IPS-11a (cell line): ENCODE measurements at regions not wholly inside any gene's neighbourhood (a gene's known extent, or its start where the extent isn't known, plus 50 kb on each side); places are given as distances from the start of the nearest gene placed in this dataset.

Experiments
- H3K4me3 ChIP-seq: one replicate; pipeline ENCODE4 v1.5.1; 2013; ENCODE audit warnings: low read depth, low read length, control low read depth

- H3K4me3 ChIP-seq: no peak overlapping the region
Measured at GRCh38 chr15:47273864-47274263, 443.4 kb upstream of the SEMA6D start.

GRCh38 chr15:47283246-47283645 is 434.1 kb upstream of the SEMA6D start:
- H3K4me3 ChIP-seq: no peak overlapping the region

- H3K4me3 ChIP-seq: no peak overlapping the region
Measured at GRCh38 chr15:47288794-47289193, 428.5 kb upstream of the SEMA6D start.

DNA sequence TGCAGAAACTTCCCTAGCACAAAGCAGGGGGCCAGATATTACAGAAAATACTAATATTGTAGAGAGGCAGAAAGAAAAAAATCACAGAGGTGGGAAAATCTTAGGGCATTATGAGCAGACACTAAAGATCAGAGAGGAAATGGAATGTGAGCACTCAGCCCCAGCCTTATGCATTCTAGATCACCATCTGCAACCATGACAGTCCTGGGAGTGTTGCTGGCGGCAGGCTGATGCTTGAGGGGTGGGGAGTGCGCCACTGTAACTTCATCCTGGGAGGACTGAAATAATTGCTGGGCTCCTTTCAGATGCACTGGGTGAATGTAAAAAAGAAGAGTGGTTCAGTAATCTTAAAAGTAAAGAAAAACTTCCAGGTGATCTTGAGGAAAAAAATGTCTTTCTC is 427.6 kb upstream of the SEMA6D start:
- H3K4me3 ChIP-seq: no peak overlapping the region

DNA sequence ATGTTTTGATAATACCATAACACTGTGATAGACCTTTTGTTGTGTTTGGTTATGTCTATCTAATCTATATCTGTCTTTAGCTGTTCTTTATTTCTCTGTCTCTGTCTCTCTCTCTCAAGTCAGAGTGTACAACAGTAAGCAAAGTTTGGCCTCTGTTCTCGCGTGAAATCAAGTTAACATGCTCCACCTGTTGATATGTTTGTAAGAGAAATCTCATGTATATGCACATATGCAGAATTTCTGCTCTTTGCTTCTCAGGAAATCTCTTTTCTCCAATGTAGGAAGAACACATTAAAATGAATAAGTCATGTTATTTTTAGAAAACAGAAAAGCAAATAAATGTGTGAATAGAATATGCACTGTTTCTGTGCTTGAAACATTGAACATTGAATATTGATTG is 425.5 kb upstream of the SEMA6D start:
- no peak overlapping the region for H3K4me3 ChIP-seq

DNA sequence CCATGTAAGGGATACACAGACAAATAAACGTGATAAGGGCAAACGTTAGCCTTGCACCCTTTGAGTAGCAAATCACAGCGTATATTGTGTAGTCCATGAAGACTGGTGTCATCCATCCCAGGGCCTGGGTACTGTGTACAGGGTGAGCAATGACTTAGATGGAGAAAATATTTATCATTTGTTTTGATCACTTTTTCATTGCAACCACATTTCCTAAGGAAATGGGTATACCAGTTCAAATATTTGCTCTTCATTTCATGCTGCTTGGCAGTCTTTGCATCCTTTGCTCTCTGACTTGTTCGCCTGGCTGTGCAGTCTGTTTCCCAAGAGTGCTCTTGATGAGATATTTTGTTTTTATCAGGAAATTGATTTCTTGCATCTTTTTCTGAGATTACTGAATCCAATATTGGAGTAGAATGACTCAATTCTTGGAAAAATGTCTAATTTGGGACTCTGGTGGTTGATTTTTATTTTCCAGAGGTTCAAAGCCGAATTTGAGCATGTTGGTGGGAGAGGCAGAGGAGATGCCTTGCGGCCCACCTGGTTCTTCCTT is 424.6 kb upstream of the SEMA6D start:
- no peak overlapping the region for H3K4me3 ChIP-seq

DNA sequence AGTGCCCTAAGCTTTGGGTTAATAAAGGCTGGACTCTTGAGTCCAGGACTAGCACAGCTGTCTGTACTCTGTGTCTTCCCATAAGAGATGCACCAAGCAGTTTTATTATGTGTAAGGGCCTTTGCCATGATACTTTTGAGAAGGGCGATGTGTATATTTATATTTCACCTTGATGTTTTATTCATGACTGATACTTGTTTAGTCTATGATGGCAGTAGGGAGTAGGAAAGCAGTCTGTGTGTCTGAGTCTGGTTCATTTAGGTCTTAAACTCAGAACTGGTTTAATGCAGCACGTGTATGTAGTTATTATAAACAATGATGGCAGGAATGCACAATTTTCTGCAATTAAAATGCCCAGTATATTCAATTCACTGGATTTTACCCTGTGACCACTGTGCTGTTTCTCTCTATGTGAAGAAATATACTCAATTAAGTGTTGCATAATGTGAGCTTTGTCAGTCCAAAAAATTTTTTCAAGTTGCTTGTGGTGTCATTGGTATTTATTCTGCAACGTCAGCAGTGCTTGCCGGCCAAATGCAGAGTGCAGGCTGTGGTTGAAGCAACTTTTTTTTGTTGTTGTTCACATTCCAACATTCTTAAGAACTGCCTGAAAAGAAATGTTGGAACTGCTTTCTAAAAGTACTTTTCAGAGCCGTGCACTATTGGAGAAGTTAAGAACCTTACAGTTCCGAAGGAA is 423.7 kb upstream of the SEMA6D start:
- no peak overlapping the region for H3K4me3 ChIP-seq

DNA sequence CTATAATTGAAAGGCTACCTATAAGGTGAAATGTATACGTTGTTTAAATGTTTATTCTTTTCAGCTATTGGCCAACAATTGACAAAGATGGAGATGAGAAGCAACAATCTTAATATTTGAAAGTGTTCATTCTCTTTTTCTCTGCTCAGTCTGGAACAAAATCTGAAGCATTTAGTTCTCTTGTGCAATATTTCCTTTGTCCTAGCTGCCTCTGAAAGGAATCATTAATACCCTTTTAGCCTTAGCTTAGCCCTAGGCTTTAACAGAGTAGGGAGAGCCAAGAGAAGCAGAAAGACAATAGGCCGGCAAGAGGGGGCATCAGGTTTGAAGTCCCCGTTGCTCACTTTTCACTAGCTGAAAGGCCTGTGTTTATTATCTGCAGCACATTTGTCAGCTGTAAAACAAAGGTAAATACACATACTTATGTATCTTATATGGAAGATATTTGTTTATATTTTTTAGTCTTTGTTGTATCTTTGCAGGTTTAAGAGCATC is 422.5 kb upstream of the SEMA6D start:
- H3K4me3 ChIP-seq: no peak overlapping the region

DNA sequence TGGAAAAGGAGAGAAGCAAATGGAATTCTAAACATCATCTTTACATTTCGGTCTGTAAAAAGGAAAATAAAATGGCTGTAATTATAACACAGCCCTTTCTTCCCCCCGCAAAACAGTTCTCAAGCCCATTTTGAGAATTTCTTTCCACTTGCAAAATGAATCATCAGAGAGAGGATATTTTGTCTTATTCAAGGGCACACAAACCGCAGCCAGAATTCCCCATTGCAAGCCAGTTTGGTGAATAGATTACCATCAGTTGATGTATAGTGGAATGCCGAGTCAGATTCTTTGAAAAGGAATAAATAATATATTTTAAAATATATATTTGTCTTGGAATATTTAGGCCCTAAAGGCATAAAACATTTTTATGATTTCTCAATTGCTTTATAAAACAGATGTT is 420.4 kb upstream of the SEMA6D start:
- no peak overlapping the region for H3K4me3 ChIP-seq

GRCh38 chr15:47299846-47300434 is 417.4 kb upstream of the SEMA6D start:
- no peak overlapping the region for H3K4me3 ChIP-seq

- H3K4me3 ChIP-seq: no peak overlapping the region
Measured at GRCh38 chr15:47300596-47300995, 416.7 kb upstream of the SEMA6D start.

DNA sequence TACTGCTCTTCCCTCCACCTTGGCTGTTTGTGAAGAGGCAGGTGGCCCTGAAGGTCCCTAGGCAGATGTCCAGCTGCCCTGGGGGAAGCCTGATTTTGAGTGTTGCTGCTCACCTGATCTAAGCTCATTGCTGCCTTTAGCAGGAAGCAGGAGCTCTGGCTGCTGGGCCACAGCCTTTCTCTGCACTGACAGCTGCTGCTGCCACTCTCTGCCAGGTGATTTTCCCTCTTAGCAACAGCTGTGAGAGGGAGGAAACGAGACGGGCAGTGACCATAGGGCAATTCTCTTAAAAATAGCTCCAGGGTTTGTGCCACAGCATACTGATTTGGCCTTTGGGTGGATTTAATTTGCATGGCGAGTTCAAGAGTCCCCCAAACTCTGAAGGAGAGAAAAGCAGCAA is 415.8 kb upstream of the SEMA6D start:
- no peak overlapping the region for H3K4me3 ChIP-seq

DNA sequence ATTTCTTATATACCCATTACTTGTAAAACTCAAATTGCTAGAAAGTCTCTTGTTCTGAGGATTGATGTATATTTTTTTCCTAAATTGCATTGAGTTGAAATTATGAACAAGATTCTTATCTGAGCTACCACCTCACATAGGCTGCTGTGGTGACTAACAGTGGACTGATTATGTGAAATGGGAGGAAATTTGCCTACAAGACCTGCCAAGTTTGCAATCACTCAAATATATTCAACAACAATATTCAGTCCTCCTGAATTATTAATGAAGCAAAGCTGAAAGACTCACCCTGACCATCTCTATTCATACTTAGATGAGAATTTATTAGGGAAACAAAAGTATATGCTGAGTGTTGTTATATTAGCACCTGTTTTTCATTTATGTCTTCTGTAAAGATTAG is 412.6 kb upstream of the SEMA6D start:
- no peak overlapping the region for H3K4me3 ChIP-seq

GRCh38 chr15:47312161-47312560 is 405.1 kb upstream of the SEMA6D start:
- H3K4me3 ChIP-seq: no peak overlapping the region

DNA sequence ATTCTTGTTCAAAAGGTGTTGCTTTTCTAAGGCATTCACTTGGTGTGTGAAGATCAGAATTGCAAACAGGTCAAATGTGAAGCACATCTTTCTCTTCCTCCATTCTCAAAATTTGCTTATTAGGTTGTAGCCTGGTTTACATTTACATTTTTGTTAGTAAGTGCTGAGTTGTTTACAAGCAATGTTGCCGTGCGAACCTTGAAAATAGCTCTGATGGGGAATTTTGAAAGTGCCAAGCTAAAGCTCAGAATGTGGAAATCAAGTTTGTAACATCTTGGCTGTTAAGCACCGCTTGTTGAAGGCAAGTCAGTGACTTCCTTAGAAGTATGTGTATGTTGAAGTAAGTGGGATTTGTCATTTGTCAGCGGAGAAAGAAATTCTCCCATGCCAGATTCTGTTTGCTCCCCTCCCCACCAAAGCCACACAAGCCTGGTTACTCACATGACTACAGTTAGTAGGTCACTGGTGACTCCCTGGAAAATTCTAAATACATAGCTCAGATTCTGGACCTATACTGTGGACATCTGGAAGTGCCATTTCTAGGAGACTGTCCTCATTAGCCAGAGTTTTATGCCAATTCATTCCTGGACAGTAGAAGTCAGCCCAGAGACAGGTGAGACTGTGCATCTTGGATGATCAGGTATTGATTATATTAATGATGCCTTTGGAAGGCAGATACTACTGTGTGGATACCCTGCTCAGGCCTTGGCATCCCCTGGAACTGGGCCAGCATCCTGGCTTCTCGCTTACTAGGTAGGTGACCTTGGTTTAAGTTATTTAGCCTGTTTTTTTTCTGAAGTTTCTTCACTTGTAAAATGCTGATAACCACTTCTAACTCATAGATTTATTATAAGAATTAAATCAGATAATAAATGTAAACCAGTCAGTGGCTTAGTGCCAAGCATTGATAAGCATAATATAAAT is 390.6 kb upstream of the SEMA6D start:
- H3K4me3 ChIP-seq: no peak overlapping the region

DNA sequence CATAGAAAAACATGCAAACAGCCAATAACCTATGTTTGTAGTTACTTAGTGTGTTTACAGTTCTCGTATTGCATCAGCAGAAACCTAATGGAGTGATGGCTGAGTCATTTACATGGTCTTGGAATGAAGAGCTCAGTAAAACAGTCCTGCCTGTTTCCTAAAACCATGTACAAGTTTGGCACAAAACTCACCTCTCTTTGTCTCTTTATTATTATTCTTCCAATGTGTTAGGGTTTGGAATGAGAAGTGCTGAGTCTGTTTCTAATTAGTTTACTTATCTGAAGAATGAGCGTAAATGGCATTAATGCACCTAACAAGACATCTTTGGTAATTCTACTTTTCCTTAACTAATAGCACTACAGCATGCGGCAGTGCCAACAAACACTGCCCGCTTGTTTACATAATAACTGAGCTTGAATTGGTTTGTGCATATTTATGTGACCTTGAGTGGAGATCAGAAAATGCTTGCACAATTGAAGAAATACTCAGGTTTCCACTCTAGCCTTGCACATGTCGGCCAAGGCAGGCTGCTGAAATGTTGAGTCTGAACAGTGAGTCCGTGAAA is 385.4 kb upstream of the SEMA6D start:
- no peak overlapping the region for H3K4me3 ChIP-seq

DNA sequence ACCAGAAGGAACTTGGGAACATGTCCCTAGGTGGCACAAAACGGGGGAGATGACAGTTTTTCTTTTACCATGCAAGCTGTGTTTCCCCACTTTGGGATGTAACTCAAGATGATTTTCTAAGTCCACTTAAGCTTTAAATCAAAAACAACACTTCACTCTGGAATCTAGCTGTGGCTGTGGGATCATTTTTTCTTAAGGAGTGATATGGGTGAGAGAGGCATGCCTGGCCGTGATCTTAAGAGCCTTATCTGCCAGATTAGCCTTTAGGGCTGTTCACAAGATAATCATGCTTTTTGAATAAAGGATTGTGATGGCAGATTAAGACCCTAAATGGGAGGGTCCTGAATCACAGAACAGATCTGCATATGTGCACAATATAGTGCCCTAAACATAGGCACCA is 384.8 kb upstream of the SEMA6D start:
- no peak overlapping the region for H3K4me3 ChIP-seq

- H3K4me3 ChIP-seq: no peak overlapping the region
Measured at GRCh38 chr15:47333734-47334133, 383.6 kb upstream of the SEMA6D start.

- no peak overlapping the region for H3K4me3 ChIP-seq
Measured at GRCh38 chr15:47334805-47335535, 382.3 kb upstream of the SEMA6D start.

DNA sequence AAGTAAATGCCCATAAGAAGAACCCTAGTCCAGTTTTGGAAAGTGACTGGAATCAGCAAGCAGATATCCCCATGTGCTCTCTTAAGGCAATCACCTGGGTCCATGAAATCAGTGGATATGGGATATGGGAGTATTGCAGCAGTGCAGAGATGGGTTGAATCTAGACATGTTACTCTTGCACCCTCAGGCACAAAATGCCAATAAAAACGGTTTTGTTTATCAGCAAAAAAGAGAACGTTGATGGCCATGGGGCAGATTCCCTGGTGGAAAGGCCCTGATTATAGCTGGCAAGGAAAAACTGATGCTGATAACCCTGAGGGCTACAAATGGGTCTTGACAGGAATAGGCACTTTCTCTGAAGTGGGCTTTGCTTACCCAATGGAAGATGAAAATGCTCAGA is 380.2 kb upstream of the SEMA6D start:
- H3K4me3 ChIP-seq: no peak overlapping the region
